Hematopoietic multipotent progenitor cell treated with erythropoietin and hydrocortisone succinate and interleukin-3 and kit ligand, for 6 days (in vitro differentiated cells): ENCODE measurements at regions not wholly inside any gene's neighbourhood (a gene's known extent, or its start where the extent isn't known, plus 50 kb on each side); places are given as distances from the start of the nearest gene placed in this dataset.
"Not testable (repeated sequence)": the region's sequence is repeated elsewhere in the genome, so short reads cannot be mapped to it uniquely, and the experiment has no call there.

ENCODE experiments used
- DNase-seq: peaks from one replicate; pipeline ENCODE4 v3.0.0-alpha.2; 2015

GRCh38 chrX:37904833-37905232, 57.5 kb upstream of the DYNLT3 start:
- DNase-seq, result no peak

GRCh38 chrX:37905436-37906147, 58.2 kb upstream of the DYNLT3 start:
- peak; percentile 2 for DNase-seq

GRCh38 chrX:37906357-37906756, 59.0 kb upstream of the DYNLT3 start:
- DNase-seq, result no peak

- no peak for DNase-seq
These were observed 62.8 kb upstream of the DYNLT3 start for GRCh38 chrX:37910186-37910585.

- DNase-seq, result peak; percentile 23
These were observed 64.9 kb upstream of the DYNLT3 start for GRCh38 chrX:37912304-37912703.

- no peak for DNase-seq
These were observed 65.4 kb upstream of the DYNLT3 start for GRCh38 chrX:37912777-37913176.

GRCh38 chrX:37918168-37918567, 70.8 kb upstream of the DYNLT3 start:
- DNase-seq, result no peak

- DNase-seq, result no peak
These were observed 71.3 kb upstream of the DYNLT3 start for GRCh38 chrX:37918703-37919102.

GRCh38 chrX:37921758-37922157, 74.4 kb upstream of the DYNLT3 start:
- no peak for DNase-seq

GRCh38 chrX:37922928-37923327, 75.6 kb upstream of the DYNLT3 start:
- DNase-seq, result peak; percentile 22

- not testable (repeated sequence) for DNase-seq
These were observed 78.4 kb upstream of the DYNLT3 start for GRCh38 chrX:37925761-37926160.

GRCh38 chrX:37926700-37927099, 79.3 kb upstream of the DYNLT3 start:
- DNase-seq, result peak; percentile 61

GRCh38 chrX:37942170-37942569, 64.2 kb upstream of the SYTL5 start:
- no peak for DNase-seq

GRCh38 chrX:37943554-37944344, 62.6 kb upstream of the SYTL5 start:
- DNase-seq, result no peak

- DNase-seq, result no peak
These were observed 60.2 kb upstream of the SYTL5 start for GRCh38 chrX:37946197-37946596.

- DNase-seq, result no peak
These were observed 51.1 kb upstream of the SYTL5 start for GRCh38 chrX:37955273-37955672.

- no peak for DNase-seq
These were observed 50.1 kb upstream of the SYTL5 start for GRCh38 chrX:37956223-37956622.
